Cardiac septum (tissue), 1 donor: ENCODE measurements at regions not wholly inside any gene's neighbourhood (a gene's known extent, or its start where the extent isn't known, plus 50 kb on each side); places are given as distances from the start of the nearest gene placed in this dataset.

Experiments
- DNase-seq: peaks from one replicate; pipeline ENCODE4 v3.0.0-alpha.2; 2020; ENCODE audit warnings: low spot score
- intact Hi-C: fragments of 100-400 bp; cut with DNase I; formaldehyde crosslinking; loops from one replicate; pipeline ENCODE4 v1.14.0; 2022
- donor health status: DM: no; HTN: no; CAD: no.

DNA sequence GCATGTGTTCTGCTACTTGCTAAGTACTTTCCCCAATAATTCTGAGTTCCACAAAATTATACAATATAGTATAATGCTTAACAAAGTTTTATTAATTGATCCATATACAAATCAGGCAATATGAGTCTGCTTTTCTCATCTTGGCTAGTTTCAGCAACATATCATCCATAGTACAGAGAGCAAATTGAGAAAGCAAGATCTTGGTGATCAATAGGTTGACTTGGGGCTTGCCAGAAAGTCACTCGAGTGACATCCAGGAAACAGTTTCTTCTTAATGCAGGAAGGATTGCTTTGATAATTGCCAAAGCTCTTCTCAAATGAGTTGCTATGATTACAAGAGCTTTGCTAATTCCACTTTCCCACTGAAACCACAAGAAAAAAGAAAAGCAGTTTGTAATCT is 533.6 kb upstream of the NMUR2 start:
- intact Hi-C loops = no loop called here
- no peak for DNase-seq

DNA sequence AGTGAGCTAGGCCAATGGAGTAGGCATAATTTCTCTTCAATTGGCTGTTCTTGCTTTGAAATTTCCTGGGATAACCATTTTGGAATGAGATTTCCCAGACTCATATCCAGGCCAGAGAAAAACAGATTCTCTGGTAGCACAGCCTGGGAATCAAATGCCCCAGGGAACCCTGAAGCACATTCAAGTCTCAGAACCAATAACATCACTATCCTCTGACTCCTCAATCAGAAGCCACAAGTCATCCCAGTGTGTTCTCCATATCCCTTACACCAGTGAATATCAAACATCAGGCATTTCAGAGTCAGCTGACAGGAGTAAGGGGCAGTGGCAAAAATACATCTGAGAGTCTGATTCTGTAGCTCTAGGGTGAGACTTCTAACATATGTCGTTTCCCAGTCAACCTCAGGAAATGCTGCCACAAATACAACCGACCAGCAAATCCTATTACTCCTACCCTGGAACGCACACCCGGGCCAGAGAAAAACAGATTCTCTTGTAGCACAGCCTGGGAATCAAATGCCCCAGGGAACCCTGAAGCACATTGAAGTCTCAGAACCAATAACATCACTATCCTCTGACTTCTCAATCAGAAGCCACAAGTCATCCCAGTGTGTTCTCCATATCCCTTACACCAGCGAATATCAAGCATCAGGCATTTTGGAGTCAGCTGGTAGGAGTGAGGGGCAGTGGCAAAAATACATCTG is 537.7 kb upstream of the NMUR2 start:
- DNase-seq = peak; percentile 74

DNA sequence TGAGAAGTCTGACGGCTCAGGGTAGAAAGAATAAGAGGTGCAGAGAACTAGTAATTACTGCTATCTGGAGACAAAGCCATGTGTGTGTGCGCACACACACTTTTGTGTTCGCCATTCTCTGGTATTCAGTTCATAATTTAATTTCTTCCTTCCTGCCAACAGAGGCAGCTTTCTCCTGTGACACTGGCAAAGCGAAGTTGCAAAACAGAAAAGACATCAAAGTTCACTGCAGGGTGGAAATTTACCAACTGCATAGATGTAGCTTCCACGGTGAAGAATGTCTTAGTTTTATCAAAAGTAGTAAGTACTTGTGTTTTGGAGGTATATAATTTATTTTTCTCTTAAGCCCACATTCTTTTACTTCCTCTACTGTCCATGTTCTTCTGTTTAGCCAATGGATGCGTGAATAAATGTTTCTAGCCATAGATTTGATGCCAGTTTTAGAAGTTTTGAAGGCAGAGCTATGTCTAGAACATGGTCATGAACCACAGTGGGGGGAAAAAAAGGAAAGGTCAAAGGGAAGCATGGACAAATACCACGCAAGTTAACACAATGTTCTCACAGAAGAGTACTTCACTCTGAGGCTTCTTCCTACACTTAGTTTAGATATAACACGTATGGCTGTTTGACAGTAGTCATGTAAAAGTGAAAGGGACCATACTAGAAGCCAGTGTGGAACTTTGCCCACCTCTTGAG is 536.5 kb upstream of the GRIA1 start:
- intact Hi-C loops = no loop called here

More for the DNA sequence above, 537.7 kb upstream of the NMUR2 start:
- intact Hi-C loops = no loop called here

DNA sequence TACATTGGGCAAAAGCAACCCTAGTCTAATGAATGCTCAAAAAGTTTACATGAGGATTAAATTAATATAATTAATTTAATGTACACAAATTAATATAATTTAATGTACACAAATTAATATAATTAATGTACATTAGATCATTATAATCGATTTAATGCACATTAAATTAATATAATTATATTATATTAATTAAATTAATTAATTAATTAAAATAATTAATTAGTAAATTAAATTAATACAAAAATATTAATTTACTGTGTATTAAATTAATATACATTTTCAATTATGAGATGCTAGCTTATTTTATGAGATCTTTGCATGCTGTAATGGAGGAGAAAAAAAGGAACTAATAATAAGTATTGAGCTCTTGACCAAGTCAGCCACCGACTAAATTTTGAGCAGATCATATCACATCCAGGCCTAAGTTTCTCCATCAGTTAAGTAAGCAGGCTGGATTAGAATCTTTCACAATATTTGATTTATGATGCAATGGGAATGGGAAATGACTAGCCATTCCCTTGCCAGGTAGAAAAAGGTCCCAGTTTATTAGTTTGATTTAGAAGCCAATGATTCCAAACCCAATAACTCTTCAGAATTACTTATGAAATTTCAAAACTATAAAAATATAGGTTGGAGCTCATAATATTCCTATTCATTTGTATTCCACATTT is 533.4 kb upstream of the GRIA1 start:
- no peak for DNase-seq
- intact Hi-C loops = no loop called here

More for the DNA sequence above, 536.5 kb upstream of the GRIA1 start:
- DNase-seq = no peak

DNA sequence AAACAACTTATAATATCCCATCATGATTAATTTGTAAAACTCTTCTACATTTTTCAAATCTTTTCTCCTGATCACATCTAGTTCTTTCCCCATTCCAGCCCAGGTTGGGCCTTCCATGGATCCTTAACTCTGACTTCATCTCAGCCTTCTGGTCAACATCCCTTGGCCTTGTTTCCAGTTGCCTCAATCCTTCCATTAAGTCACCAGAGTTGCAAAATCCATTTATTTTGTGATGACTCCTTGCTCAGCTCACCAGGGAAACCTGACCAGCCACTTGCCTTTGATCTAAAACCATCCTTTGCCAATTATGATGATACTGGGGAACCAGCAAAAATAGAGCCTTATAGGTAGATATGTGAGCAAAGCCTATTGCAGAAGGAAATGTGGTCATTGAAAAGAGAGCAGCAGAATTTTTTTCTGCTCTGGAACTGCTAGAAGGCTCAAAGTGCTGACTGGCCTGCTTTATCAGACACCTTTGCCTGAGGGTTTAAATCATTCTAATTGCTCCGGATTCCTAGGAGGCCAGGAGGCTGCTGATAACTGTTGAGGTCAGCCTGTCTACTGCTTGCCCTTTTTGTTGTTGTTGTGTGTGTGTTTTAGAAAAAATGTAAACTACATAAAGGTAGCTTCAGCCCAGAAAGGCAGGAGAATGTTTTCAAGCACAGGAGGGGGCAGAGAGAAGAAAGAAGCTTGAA is 512.2 kb upstream of the GRIA1 start:
- intact Hi-C loops = no loop called here

DNA sequence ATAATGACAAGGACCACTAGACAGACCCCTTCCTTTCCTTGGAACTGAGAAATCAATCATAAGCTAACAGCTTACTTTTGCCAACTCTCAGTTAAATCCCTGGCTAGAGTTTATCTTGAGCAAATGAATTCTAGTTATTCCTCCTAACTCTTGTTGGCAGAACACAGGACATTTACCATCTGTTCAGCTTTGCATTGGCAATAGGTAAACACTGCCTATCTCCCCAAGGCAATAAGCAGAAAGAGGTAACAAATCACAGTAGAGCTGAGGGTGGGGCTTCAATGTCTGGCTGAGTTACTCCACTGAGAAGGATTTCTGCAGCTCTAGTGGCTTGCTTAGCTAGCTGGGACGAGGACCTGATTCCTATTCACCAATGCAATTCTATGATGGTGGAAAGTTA is 503.3 kb upstream of the GRIA1 start:
- DNase-seq = no peak
- intact Hi-C loops = no loop called here

More for the DNA sequence above, 512.2 kb upstream of the GRIA1 start:
- no peak for DNase-seq

DNA sequence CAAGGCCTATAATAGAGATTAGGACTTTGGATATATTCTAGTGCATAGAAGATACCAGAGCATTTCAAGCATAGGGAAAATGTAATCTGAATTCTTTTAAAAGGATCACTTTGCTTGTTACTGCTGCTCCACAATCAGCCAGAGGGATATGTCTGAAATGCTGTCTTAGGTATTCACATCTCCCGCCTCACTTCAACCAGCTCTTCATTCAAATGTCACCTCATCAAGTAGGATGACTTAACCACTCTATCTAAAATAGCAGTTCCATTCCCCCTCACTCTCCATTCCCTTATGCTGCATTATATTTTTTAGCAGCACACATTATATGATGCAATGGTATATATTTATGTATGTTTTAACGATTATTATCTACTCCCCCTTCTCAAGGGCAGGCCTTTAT is 500.3 kb upstream of the GRIA1 start:
- intact Hi-C loops = no loop called here
- DNase-seq = no peak

DNA sequence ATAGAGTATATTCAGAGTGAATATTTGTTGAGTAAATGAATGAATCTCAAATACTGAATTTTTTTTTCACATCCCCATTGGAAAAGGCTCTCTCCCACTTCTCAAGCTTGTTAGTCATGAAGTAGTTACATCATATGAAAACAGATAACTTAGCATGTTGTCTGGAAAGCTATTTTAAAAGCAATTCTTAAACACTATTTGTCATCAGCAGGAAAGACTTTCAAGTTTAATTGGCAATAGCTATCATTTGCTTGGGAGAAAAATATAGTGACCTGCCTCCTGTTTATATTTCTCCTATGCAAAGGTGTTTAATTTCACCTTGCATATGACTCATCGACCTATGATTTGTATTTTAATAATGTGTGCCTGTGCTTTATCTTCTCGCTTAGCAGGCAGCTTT is 499.8 kb upstream of the GRIA1 start:
- no peak for DNase-seq

DNA sequence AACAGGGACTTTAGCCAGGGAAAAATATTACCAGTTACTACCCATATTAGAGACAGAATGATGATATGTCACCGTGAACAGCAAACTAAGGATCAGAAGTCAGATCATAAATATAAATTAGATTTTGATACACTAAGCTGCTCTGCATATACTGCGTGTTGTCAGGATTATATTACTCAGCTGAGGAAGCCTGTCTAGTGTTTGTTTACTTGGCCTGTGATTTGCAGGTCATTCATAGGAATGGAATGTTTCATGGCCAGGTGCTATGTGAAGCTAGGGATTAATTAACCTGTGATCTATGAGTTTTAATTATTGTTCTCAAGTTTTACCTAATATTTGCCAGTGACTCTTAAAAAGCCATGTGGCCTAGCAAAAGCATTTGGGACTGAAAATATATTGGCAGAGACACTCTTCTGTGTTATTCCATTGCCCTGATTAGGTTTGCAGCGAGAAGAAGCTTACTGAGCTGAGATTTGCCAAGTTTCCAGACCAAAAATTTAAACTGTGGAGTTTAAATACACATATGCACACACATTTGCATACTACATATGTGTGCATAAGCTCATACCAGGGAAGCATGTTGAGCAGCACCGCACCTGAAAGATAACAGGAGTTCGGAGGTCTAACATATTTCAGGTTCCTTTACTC is 496.3 kb upstream of the GRIA1 start:
- intact Hi-C loops = no loop called here
- no peak for DNase-seq

More for the DNA sequence above, 499.8 kb upstream of the GRIA1 start:
- intact Hi-C loops = no loop called here

DNA sequence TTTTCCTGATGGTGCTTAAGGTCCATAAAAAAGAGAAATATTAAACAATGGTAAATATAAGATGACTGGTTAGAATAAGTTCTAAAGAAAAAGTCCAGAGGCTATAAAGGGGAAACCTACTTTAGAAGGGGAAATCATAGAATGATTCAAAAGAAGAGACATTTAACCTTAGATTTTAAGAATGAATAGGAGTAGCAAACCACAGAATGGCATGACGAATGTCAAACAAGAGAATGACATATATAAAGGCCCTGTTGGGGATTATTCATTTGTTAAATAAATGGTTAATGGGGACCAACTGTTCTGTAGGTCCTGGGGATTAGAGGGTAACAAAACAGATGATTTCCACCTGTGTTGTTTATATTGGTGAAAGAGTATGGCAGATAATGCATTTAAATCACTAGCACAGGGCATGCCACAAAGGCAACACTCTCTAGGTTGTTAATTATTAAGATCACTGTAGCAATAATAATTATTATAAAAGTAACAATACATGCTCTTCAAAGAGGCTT is 495.2 kb upstream of the GRIA1 start:
- intact Hi-C loops = no loop called here
- no peak for DNase-seq

DNA sequence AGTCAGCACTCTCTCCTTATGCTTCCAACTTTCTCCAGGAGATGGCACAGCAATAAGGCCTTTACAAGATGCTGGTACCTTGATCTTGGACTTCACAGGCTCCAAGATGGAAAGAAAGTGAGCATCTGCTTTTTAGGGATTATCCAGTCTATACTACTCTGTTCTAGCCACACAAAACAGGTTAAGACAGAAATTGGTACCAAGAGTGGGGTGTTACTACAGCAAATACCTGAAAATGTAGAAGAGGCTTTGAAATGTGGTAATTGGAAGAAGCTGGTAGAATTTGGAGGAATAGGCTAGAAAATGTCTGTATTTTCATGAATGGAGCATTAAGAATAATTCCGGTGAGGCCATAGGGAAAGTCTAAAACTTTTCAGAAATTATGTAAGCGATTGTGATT is 484.8 kb upstream of the GRIA1 start:
- no peak for DNase-seq
- intact Hi-C loops = no loop called here

DNA sequence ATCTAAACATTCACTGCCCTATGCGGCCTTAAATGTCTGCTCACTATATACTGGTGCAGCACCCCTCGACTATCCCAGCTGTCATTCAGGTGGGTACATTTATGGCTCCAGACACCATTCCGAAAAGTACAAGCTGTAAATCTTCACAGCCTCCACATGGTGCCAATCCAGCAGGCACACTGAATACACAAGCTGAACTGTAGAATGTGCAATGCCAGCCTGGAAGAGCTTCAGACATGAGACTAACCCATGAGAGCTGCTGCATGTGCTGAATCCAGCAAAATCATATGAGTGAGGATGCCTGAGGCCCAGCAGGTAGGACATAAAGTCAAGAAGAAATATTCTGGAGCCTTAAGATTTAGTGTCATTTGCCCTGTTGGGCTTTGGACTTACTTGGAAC is 483.8 kb upstream of the GRIA1 start:
- DNase-seq = no peak
- intact Hi-C loops = no loop called here

DNA sequence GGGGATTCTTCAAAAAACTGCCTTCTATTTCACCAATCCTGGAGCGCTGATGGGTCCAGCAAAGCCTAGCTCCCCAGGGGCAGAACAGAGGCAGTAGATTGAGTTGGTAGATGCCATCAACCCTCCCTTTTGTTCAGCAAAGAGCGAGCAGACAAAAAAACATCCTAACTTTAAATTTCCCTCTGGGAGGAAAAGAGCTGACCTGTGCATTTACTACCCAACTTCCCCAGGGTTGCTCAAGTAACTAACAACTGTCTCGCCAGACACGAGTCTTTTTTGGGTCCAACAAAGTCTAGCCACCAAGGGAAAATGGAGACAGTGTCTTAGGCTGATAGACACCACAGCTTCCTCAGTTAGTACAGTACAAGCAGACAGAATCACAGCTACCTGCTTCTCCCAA is 476.3 kb upstream of the GRIA1 start:
- no peak for DNase-seq

DNA sequence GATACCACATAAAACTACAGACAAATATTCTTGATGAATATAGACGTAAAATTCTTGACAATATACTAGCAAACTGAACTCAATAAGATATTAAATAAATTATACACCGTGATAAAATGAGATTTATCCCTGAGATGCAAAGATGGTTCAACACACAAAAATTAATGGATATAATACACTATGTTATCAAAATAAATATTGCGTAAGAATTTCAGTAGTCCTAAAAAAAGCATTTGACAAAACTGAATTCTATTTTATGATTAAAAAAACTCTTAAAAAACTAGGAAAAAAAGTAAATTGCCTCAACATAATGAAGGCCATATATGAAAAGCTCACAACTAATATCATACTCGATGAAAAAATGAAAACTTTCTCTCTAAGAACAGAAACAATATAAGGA is 472.3 kb upstream of the GRIA1 start:
- intact Hi-C loops = no loop called here
- DNase-seq = no peak

More for the DNA sequence above, 476.3 kb upstream of the GRIA1 start:
- intact Hi-C loops = no loop called here

DNA sequence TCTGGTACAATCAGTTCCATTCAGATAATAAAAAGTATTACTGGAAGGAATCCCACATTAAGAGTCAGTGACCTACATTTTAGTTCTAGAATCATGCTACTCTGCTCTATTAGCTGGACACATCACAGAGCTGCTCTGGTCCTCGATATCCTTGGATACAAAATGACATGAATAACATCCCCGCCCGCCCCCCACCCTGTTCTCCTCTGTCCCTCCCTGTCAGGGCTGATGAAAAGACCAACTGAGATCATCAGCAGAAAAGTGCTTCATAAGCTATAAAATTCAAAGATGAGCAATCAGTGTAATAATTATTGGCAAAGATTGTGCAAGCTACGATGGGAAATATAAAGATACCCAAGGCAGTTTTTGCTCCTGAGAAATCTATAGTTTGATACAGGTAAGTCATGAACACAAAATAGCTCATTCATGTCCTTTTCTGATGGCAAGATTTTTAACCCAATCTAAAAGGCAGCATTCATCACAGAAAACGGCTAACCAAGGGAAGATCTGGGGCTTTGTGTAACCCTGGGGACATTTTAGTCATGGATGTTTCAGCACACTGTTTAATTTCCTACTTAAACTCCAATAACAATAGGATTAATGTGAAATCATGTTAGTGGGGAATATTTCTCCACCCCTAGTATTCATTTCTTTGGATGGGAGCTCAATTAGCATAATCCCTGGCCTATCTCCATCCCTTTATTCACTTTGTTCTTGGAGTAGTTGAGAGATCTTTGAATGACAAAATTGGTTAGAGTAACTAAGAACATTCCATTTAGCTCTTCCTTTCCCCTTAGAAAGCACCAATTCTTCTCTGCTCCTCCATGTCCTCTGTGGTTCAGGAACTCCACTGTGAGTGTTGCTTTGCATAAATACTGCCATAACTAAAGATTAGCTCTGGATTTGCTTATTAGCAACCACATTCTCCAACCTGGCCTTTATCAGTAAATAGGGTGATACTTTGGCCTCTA is 459.4 kb upstream of the GRIA1 start:
- intact Hi-C loops = no loop called here
- DNase-seq = no peak

DNA sequence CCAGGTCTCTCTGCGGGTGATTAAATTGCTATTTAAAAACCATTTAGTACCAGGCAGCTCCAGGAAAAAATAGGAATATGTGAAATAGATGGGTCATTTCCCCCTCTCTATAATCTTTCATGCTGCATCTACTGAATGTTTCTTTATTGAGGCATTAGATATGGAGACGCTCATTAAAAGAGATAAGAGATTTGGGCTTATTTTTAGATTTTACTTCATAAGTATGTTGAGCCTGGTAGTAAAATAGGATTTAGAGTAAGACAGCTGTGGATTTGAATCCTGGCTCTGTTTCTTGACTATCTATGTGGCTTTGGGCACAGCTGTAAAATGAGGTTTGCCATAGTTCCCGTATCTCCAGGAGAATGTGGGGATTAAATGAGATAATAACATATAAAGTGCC is 451.0 kb upstream of the GRIA1 start:
- intact Hi-C loops = no loop called here
- no peak for DNase-seq

DNA sequence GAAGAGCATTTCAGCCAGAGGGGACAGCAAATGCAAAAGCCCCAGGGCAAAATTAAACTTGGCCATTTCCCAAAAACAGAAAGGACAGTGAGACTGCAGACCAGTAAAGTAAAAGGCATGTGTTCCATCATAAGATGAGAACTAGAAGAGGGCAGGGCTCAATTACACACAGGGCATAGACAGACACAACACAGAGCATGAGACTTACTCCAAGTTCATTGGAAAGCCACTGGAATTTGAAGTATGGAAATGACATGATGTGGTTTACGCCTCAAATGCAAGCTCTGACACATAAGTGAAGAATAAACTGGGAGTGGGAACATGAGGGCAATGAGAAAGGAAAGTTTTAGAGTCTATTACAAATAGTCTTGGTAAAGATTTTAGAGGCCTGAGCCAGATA is 446.6 kb upstream of the GRIA1 start:
- DNase-seq = no peak
- intact Hi-C loops = no loop called here

DNA sequence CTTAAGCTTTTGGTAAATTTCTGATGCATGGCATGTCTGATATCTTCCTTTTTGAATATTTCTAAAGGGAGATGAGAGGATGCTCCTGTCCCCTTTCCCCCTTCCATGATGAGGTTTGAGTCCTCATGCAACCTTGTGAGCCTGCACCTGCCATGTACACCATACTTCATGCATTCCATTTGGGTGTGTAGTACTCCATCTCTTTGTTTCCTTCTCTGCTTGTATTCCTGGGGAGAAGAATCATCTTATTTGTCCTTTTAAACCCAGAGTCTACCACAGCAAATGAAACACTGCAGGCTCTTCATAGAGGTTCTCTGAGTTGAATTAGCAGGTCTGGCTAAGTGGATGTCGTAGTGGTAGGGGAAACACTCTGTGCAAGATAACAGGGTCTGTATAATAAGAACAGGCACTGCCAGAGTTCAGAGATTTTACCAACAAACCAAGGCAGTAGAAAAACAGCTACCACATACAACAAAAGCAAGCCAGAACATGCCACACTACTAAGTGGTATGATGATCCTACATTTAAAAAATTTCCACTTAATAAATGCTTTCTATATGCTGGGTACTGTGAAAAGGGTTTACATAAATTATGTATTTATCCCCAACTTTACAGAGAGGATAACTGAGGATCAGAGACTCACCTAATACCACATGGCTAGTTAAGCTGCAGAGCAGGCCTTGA is 439.8 kb upstream of the GRIA1 start:
- DNase-seq = no peak
- intact Hi-C loops = no loop called here
